ENCODE measurements at regions not wholly inside any gene's neighbourhood (a gene's known extent, or its start where the extent isn't known, plus 50 kb on each side); places are given as distances from the start of the nearest gene placed in this dataset.
"Not testable (repeated sequence)": the region's sequence is repeated elsewhere in the genome, so short reads cannot be mapped to it uniquely, and the experiment has no call there.

- H3K36me3 ChIP-seq (ENCODE audit: insufficient read depth, low read length) = no peaks in the 10 kb centered on the region
- H3K4me3 ChIP-seq (ENCODE audit: low read depth in 1 of 2, low read length in 2 of 2) = no peak overlapping the region
- H3K4me1 ChIP-seq (ENCODE audit: insufficient read depth, low read length) = no peaks in the 10 kb centered on the region
- H3K9ac ChIP-seq (ENCODE audit: low read length) = no peak overlapping the region
- no peaks in the 10 kb centered on the region for H3K9me3 ChIP-seq (ENCODE audit: low read length)
- H3K27ac ChIP-seq (ENCODE audit: low read depth, low read length) = no peak overlapping the region
- H3K27me3 ChIP-seq (ENCODE audit: control insufficient read depth in 1 of 2, insufficient read depth in 2 of 2, low read length in 2 of 2) = no peaks in the 10 kb centered on the region
Measured at GRCh38 chr1:29621826-29622435, 385.6 kb downstream of the PTPRU start.

- Histone ChIP-seq H3K36me3 (ENCODE audit: insufficient read depth, low read length) (no peaks in the 10 kb centered on the region), H3K9ac (ENCODE audit: low read length) (no peak overlapping the region), H3K27me3 (ENCODE audit: control insufficient read depth in 1 of 2, insufficient read depth in 2 of 2, low read length in 2 of 2) (no peaks in the 10 kb centered on the region), H3K4me3 (ENCODE audit: low read depth in 1 of 2, low read length in 2 of 2) (no peak overlapping the region), H3K9me3 (ENCODE audit: low read length) (no peaks in the 10 kb centered on the region), H3K4me1 (ENCODE audit: insufficient read depth, low read length) (no peaks in the 10 kb centered on the region), H3K27ac (ENCODE audit: low read depth, low read length) (no peak overlapping the region)
Measured at GRCh38 chr1:29620631-29621030, 384.3 kb downstream of the PTPRU start.

GRCh38 chr1:29607236-29607635 lies 370.9 kb downstream of the PTPRU start:
- Histone ChIP-seq H3K9ac (ENCODE audit: low read length) (no peak overlapping the region), H3K4me3 (ENCODE audit: low read depth in 1 of 2, low read length in 2 of 2) (no peak overlapping the region), H3K27me3 (ENCODE audit: control insufficient read depth in 1 of 2, insufficient read depth in 2 of 2, low read length in 2 of 2) (no peaks in the 10 kb centered on the region)

GRCh38 chr1:29604796-29605195 lies 368.5 kb downstream of the PTPRU start:
- not testable (repeated sequence) for H3K27ac ChIP-seq (ENCODE audit: low read depth, low read length); H3K36me3 ChIP-seq (ENCODE audit: insufficient read depth, low read length)

More at GRCh38 chr1:29607236-29607635, 370.9 kb downstream of the PTPRU start:
- no peaks in the 10 kb centered on the region for H3K9me3 ChIP-seq (ENCODE audit: low read length)
- H3K4me1 ChIP-seq (ENCODE audit: insufficient read depth, low read length) = no peaks in the 10 kb centered on the region
- no peaks in the 10 kb centered on the region for H3K36me3 ChIP-seq (ENCODE audit: insufficient read depth, low read length)
- no peak overlapping the region for H3K27ac ChIP-seq (ENCODE audit: low read depth, low read length)

GRCh38 chr1:29603622-29604021 lies 367.3 kb downstream of the PTPRU start:
- H3K27me3 ChIP-seq (ENCODE audit: control insufficient read depth in 1 of 2, insufficient read depth in 2 of 2, low read length in 2 of 2) = no peaks in the 10 kb centered on the region
- H3K36me3 ChIP-seq (ENCODE audit: insufficient read depth, low read length) = no peaks in the 10 kb centered on the region
- H3K9me3 ChIP-seq (ENCODE audit: low read length) = no peaks in the 10 kb centered on the region
- no peak overlapping the region for H3K27ac ChIP-seq (ENCODE audit: low read depth, low read length)
- H3K4me3 ChIP-seq (ENCODE audit: low read depth in 1 of 2, low read length in 2 of 2) = no peak overlapping the region
- H3K4me1 ChIP-seq (ENCODE audit: insufficient read depth, low read length) = no peaks in the 10 kb centered on the region
- H3K9ac ChIP-seq (ENCODE audit: low read length) = no peak overlapping the region

More at GRCh38 chr1:29604796-29605195, 368.5 kb downstream of the PTPRU start:
- not testable (repeated sequence) for H3K27me3 ChIP-seq (ENCODE audit: control insufficient read depth in 1 of 2, insufficient read depth in 2 of 2, low read length in 2 of 2); H3K9ac ChIP-seq (ENCODE audit: low read length); H3K4me1 ChIP-seq (ENCODE audit: insufficient read depth, low read length); H3K4me3 ChIP-seq (ENCODE audit: low read depth in 1 of 2, low read length in 2 of 2); H3K9me3 ChIP-seq (ENCODE audit: low read length)

- Histone ChIP-seq H3K4me1 (ENCODE audit: insufficient read depth, low read length) (no peaks in the 10 kb centered on the region), H3K9me3 (ENCODE audit: low read length) (no peaks in the 10 kb centered on the region), H3K27me3 (ENCODE audit: control insufficient read depth in 1 of 2, insufficient read depth in 2 of 2, low read length in 2 of 2) (no peaks in the 10 kb centered on the region), H3K36me3 (ENCODE audit: insufficient read depth, low read length) (no peaks in the 10 kb centered on the region), H3K9ac (ENCODE audit: low read length) (no peak overlapping the region), H3K4me3 (ENCODE audit: low read depth in 1 of 2, low read length in 2 of 2) (no peak overlapping the region), H3K27ac (ENCODE audit: low read depth, low read length) (no peak overlapping the region)
Measured at GRCh38 chr1:29602203-29602602, 365.9 kb downstream of the PTPRU start.

GRCh38 chr1:29601021-29601420 lies 364.7 kb downstream of the PTPRU start:
- H3K27me3 ChIP-seq (ENCODE audit: control insufficient read depth in 1 of 2, insufficient read depth in 2 of 2, low read length in 2 of 2) = no peaks in the 10 kb centered on the region
- no peak overlapping the region for H3K4me3 ChIP-seq (ENCODE audit: low read depth in 1 of 2, low read length in 2 of 2)
- H3K9me3 ChIP-seq (ENCODE audit: low read length) = no peaks in the 10 kb centered on the region
- no peak overlapping the region for H3K27ac ChIP-seq (ENCODE audit: low read depth, low read length)
- H3K4me1 ChIP-seq (ENCODE audit: insufficient read depth, low read length) = no peaks in the 10 kb centered on the region
- no peaks in the 10 kb centered on the region for H3K36me3 ChIP-seq (ENCODE audit: insufficient read depth, low read length)
- no peak overlapping the region for H3K9ac ChIP-seq (ENCODE audit: low read length)

- no peak overlapping the region for H3K4me3 ChIP-seq (ENCODE audit: low read depth in 1 of 2, low read length in 2 of 2)
- no peaks in the 10 kb centered on the region for H3K36me3 ChIP-seq (ENCODE audit: insufficient read depth, low read length)
- H3K27me3 ChIP-seq (ENCODE audit: control insufficient read depth in 1 of 2, insufficient read depth in 2 of 2, low read length in 2 of 2) = no peaks in the 10 kb centered on the region
- no peaks in the 10 kb centered on the region for H3K9me3 ChIP-seq (ENCODE audit: low read length)
- no peak overlapping the region for H3K9ac ChIP-seq (ENCODE audit: low read length)
- no peak overlapping the region for H3K27ac ChIP-seq (ENCODE audit: low read depth, low read length)
- H3K4me1 ChIP-seq (ENCODE audit: insufficient read depth, low read length) = no peaks in the 10 kb centered on the region
Measured at GRCh38 chr1:29599826-29600225, 363.5 kb downstream of the PTPRU start.

GRCh38 chr1:29599071-29599470 lies 362.7 kb downstream of the PTPRU start:
- Histone ChIP-seq H3K9ac (ENCODE audit: low read length) (no peak overlapping the region), H3K36me3 (ENCODE audit: insufficient read depth, low read length) (no peaks in the 10 kb centered on the region), H3K27ac (ENCODE audit: low read depth, low read length) (no peak overlapping the region), H3K9me3 (ENCODE audit: low read length) (no peaks in the 10 kb centered on the region), H3K4me3 (ENCODE audit: low read depth in 1 of 2, low read length in 2 of 2) (no peak overlapping the region), H3K27me3 (ENCODE audit: control insufficient read depth in 1 of 2, insufficient read depth in 2 of 2, low read length in 2 of 2) (no peaks in the 10 kb centered on the region), H3K4me1 (ENCODE audit: insufficient read depth, low read length) (no peaks in the 10 kb centered on the region)

DNA sequence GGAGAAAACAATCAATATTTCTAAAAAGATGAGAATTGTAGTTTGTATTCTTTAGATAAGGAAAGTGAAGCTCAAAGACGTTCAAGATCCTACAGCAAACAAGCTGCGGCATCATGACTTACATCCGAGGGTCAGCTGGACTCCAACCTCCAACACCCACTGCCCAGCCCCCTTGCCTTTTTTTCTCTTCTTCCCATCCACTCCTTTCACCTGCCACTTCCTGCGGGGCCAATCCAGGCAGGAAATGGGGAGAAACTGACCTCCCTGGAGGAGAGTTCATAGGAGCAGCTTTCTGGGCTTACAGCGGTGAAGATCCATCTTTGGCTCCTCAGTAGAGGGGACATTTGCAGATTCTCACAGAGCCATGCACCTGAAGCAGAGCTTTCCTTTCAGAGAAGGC lies 361.5 kb downstream of the PTPRU start:
- H3K9me3 ChIP-seq (ENCODE audit: low read length) = no peaks in the 10 kb centered on the region
- peaks cover 0 to 3% of the 10 kb centered on the region in 2 donors for H3K27me3 ChIP-seq (ENCODE audit: control insufficient read depth in 1 of 2, insufficient read depth in 2 of 2, low read length in 2 of 2)

GRCh38 chr1:29593601-29594382 lies 357.5 kb downstream of the PTPRU start:
- Histone ChIP-seq H3K4me3 (ENCODE audit: low read depth in 1 of 2, low read length in 2 of 2) (no peak overlapping the region), H3K9ac (ENCODE audit: low read length) (no peak overlapping the region), H3K36me3 (ENCODE audit: insufficient read depth, low read length) (no peaks in the 10 kb centered on the region), H3K27ac (ENCODE audit: low read depth, low read length) (no peak overlapping the region), H3K27me3 (ENCODE audit: control insufficient read depth in 1 of 2, insufficient read depth in 2 of 2, low read length in 2 of 2) (peaks cover 0 to 7% of the 10 kb centered on the region in 2 donors), H3K9me3 (ENCODE audit: low read length) (no peaks in the 10 kb centered on the region), H3K4me1 (ENCODE audit: insufficient read depth, low read length) (no peaks in the 10 kb centered on the region)

More for the DNA sequence above, 361.5 kb downstream of the PTPRU start:
- no peak overlapping the region for H3K4me3 ChIP-seq (ENCODE audit: low read depth in 1 of 2, low read length in 2 of 2)
- no peak overlapping the region for H3K9ac ChIP-seq (ENCODE audit: low read length)
- no peak overlapping the region for H3K27ac ChIP-seq (ENCODE audit: low read depth, low read length)
- no peaks in the 10 kb centered on the region for H3K4me1 ChIP-seq (ENCODE audit: insufficient read depth, low read length)
- no peaks in the 10 kb centered on the region for H3K36me3 ChIP-seq (ENCODE audit: insufficient read depth, low read length)

GRCh38 chr1:29592731-29593130 lies 356.4 kb downstream of the PTPRU start:
- Histone ChIP-seq H3K4me1 (ENCODE audit: insufficient read depth, low read length) (no peaks in the 10 kb centered on the region), H3K27me3 (ENCODE audit: control insufficient read depth in 1 of 2, insufficient read depth in 2 of 2, low read length in 2 of 2) (peaks cover 0 to 7% of the 10 kb centered on the region in 2 donors), H3K4me3 (ENCODE audit: low read depth in 1 of 2, low read length in 2 of 2) (no peak overlapping the region), H3K27ac (ENCODE audit: low read depth, low read length) (no peak overlapping the region), H3K36me3 (ENCODE audit: insufficient read depth, low read length) (no peaks in the 10 kb centered on the region), H3K9me3 (ENCODE audit: low read length) (no peaks in the 10 kb centered on the region), H3K9ac (ENCODE audit: low read length) (no peak overlapping the region)

Data from muscle layer of colon (tissue), 2 donors.